ENCODE measurements at regions not wholly inside any gene's neighbourhood (a gene's known extent, or its start where the extent isn't known, plus 50 kb on each side); places are given as distances from the start of the nearest gene placed in this dataset.
"Not testable (repeated sequence)": the region's sequence is repeated elsewhere in the genome, so short reads cannot be mapped to it uniquely, and the experiment has no call there.

- Histone ChIP-seq H3K9me3 (peaks cover 0 to 11% of the 10 kb centered on the region in 2 donors), H3K27me3 (no peaks in the 10 kb centered on the region), H3K4me1 (no peaks in the 10 kb centered on the region), H3K27ac (no peak overlapping the region), H3K36me3 (no peaks in the 10 kb centered on the region), H3K4me3 (no peak overlapping the region)
- TF ChIP-seq POLR2AphosphoS5 (IDR thresholded peaks at IDR 0.05): no peak
- TF ChIP-seq CTCF (IDR thresholded peaks at IDR 0.05): no peak
- no peak for TF ChIP-seq POLR2A (IDR thresholded peaks at IDR 0.05)
- intact Hi-C loops (cut with DNase I; ENCODE audit: low total_unique reads): no loop called here
- DNase-seq (ENCODE audit: low spot score in 2 of 2): no peak
Measured at GRCh38 chr2:144625626-144626025, 105.7 kb upstream of the ZEB2 start.

- Histone ChIP-seq H3K36me3 (no peaks in the 10 kb centered on the region), H3K4me3 (no peak overlapping the region), H3K4me1 (no peaks in the 10 kb centered on the region), H3K27me3 (no peaks in the 10 kb centered on the region), H3K27ac (no peak overlapping the region), H3K9me3 (peaks cover 0 to 11% of the 10 kb centered on the region in 2 donors)
- peak in 1 of 2 donors; percentile 18 for DNase-seq (ENCODE audit: low spot score in 2 of 2)
- intact Hi-C loops (cut with DNase I; ENCODE audit: low total_unique reads): no loop called here
- TF ChIP-seq POLR2A (IDR thresholded peaks at IDR 0.05): no peak
- TF ChIP-seq CTCF (IDR thresholded peaks at IDR 0.05): no peak
- TF ChIP-seq POLR2AphosphoS5 (IDR thresholded peaks at IDR 0.05): no peak
Measured at GRCh38 chr2:144625226-144625625, 105.3 kb upstream of the ZEB2 start.

GRCh38 chr2:144624451-144624850 is 104.5 kb upstream of the ZEB2 start:
- Histone ChIP-seq H3K27me3 (no peaks in the 10 kb centered on the region), H3K27ac (no peak overlapping the region), H3K4me1 (no peaks in the 10 kb centered on the region), H3K36me3 (no peaks in the 10 kb centered on the region), H3K4me3 (no peak overlapping the region), H3K9me3 (peaks cover 0 to 11% of the 10 kb centered on the region in 2 donors)
- intact Hi-C loops (cut with DNase I; ENCODE audit: low total_unique reads): no loop called here
- no peak for DNase-seq (ENCODE audit: low spot score in 2 of 2)
- TF ChIP-seq CTCF (IDR thresholded peaks at IDR 0.05) (no peak), POLR2AphosphoS5 (IDR thresholded peaks at IDR 0.05) (no peak), POLR2A (IDR thresholded peaks at IDR 0.05) (no peak)

- H3K4me1 ChIP-seq; H3K36me3 ChIP-seq; H3K4me3 ChIP-seq; DNase-seq (ENCODE audit: low spot score in 2 of 2); H3K27me3 ChIP-seq; intact Hi-C loops (cut with DNase I; ENCODE audit: low total_unique reads); H3K27ac ChIP-seq: not testable (repeated sequence)
- peaks cover 0 to 14% of the 10 kb centered on the region in 2 donors for H3K9me3 ChIP-seq
Measured at GRCh38 chr2:144622373-144622772, 102.5 kb upstream of the ZEB2 start.

- no peak overlapping the region for H3K4me3 ChIP-seq
- intact Hi-C loops (cut with DNase I; ENCODE audit: low total_unique reads): no loop called here
- no peak for DNase-seq (ENCODE audit: low spot score in 2 of 2)
- no peaks in the 10 kb centered on the region for H3K27me3 ChIP-seq
- no peaks in the 10 kb centered on the region for H3K36me3 ChIP-seq
- TF ChIP-seq POLR2AphosphoS5 (IDR thresholded peaks at IDR 0.05) (no peak), CTCF (IDR thresholded peaks at IDR 0.05) (no peak)
- no peaks in the 10 kb centered on the region for H3K4me1 ChIP-seq
- no peak overlapping the region for H3K27ac ChIP-seq
- H3K9me3 ChIP-seq: peaks cover 0 to 18% of the 10 kb centered on the region in 2 donors
Measured at GRCh38 chr2:144621266-144621665, 101.3 kb upstream of the ZEB2 start.

GRCh38 chr2:144619760-144620159 is 99.8 kb upstream of the ZEB2 start:
- H3K27me3 ChIP-seq: no peaks in the 10 kb centered on the region
- H3K4me1 ChIP-seq: no peaks in the 10 kb centered on the region
- peaks cover 0 to 18% of the 10 kb centered on the region in 2 donors for H3K9me3 ChIP-seq
- intact Hi-C loops (cut with DNase I; ENCODE audit: low total_unique reads): no loop called here
- H3K4me3 ChIP-seq: no peak overlapping the region
- H3K36me3 ChIP-seq: no peaks in the 10 kb centered on the region
- H3K27ac ChIP-seq: no peak overlapping the region
- TF ChIP-seq POLR2A (IDR thresholded peaks at IDR 0.05) (no peak), CTCF (IDR thresholded peaks at IDR 0.05) (no peak), POLR2AphosphoS5 (IDR thresholded peaks at IDR 0.05) (no peak)
- no peak for DNase-seq (ENCODE audit: low spot score in 2 of 2)

- H3K4me1 ChIP-seq; H3K4me3 ChIP-seq; DNase-seq (ENCODE audit: low spot score in 2 of 2); H3K36me3 ChIP-seq; intact Hi-C loops (cut with DNase I; ENCODE audit: low total_unique reads); H3K27me3 ChIP-seq; H3K27ac ChIP-seq: not testable (repeated sequence)
- peaks cover 0 to 11% of the 10 kb centered on the region in 2 donors for H3K9me3 ChIP-seq
Measured at GRCh38 chr2:144617171-144617570, 97.3 kb upstream of the ZEB2 start.
